MM.1S (cell line): ENCODE measurements at regions not wholly inside any gene's neighbourhood (a gene's known extent, or its start where the extent isn't known, plus 50 kb on each side); places are given as distances from the start of the nearest gene placed in this dataset.

Source experiments
- DNase-seq: peaks from one replicate; pipeline ENCODE4 v3.0.0-alpha.2; 2015
- H2AFZ ChIP-seq: fragments of 300-600 bp; sonication (generic); 2 replicates; pipeline ENCODE4 v1.6.0; 2016; ENCODE audit warnings: antibody characterized with exemption, low read length
- H3F3A ChIP-seq: fragments of 300-600 bp; sonication (generic); 2 replicates; pipeline ENCODE4 v1.6.1; 2016; ENCODE audit warnings: mild to moderate bottlenecking, antibody characterized with exemption, low read length, moderate library complexity, mixed read lengths; ENCODE audit not compliant: insufficient read depth
- H3K27ac ChIP-seq: fragments of 300-600 bp; sonication (generic); 2 replicates; pipeline ENCODE4 v1.5.1; 2016; ENCODE audit warnings: mild to moderate bottlenecking, low read length
- H3K27me3 ChIP-seq: fragments of 300-600 bp; sonication (generic); replicated peaks from 2 replicates; pipeline ENCODE4 v1.6.0; 2016; ENCODE audit warnings: low read length; ENCODE audit not compliant: insufficient read depth
- H3K36me3 ChIP-seq: fragments of 300-600 bp; sonication (generic); replicated peaks from 2 replicates; pipeline ENCODE4 v1.6.1; 2016; ENCODE audit warnings: mild to moderate bottlenecking, low read length, mixed read lengths; ENCODE audit not compliant: insufficient read depth
- H3K4me1 ChIP-seq: fragments of 300-600 bp; sonication (generic); 2 replicates; pipeline ENCODE4 v1.6.1; 2016; ENCODE audit warnings: low read length, mixed read lengths
- H3K4me2 ChIP-seq: fragments of 300-600 bp; sonication (generic); 2 replicates; pipeline ENCODE4 v1.6.0; 2016; ENCODE audit warnings: low read depth, low read length
- H3K4me3 ChIP-seq: fragments of 300-600 bp; sonication (generic); 2 replicates; pipeline ENCODE4 v1.5.1; 2016; ENCODE audit warnings: low read length, mixed read lengths
- H3K79me2 ChIP-seq: fragments of 300-600 bp; sonication (generic); 2 replicates; pipeline ENCODE4 v1.6.1; 2016; ENCODE audit warnings: mixed run types, low read length, mixed read lengths
- H3K9ac ChIP-seq: fragments of 300-600 bp; sonication (generic); 2 replicates; pipeline ENCODE4 v1.6.1; 2016; ENCODE audit warnings: low read length, mixed read lengths
- H3K9me2 ChIP-seq: fragments of 300-600 bp; sonication (generic); replicated peaks from 2 replicates; pipeline ENCODE4 v1.6.1; 2016; ENCODE audit warnings: mild to moderate bottlenecking, low read length, mixed read lengths; ENCODE audit not compliant: insufficient read depth
- H3K9me3 ChIP-seq: fragments of 300-600 bp; sonication (generic); replicated peaks from 2 replicates; pipeline ENCODE4 v1.6.1; 2016; ENCODE audit warnings: mild to moderate bottlenecking, low read length, mixed read lengths; ENCODE audit not compliant: insufficient read depth
- H4K20me1 ChIP-seq: fragments of 300-600 bp; sonication (generic); 2 replicates; pipeline ENCODE4 v1.6.1; 2016; ENCODE audit warnings: mild to moderate bottlenecking, low read length, moderate library complexity, mixed read lengths; ENCODE audit not compliant: insufficient read depth
- EZH2 ChIP-seq: fragments of 300-600 bp; sonication (generic); optimal IDR thresholded peaks from 2 replicates; pipeline ENCODE3; 2017; ENCODE audit warnings: low read depth, mild to moderate bottlenecking, antibody characterized with exemption, low read length, mixed read lengths
- EZH2phosphoT487 ChIP-seq: fragments of 300-600 bp; sonication (generic); IDR thresholded peaks from 2 replicates; pipeline ENCODE4 v1.6.1; 2018; ENCODE audit warnings: antibody characterized with exemption, low read length
- TF ChIP-seq, protein P1 (sequence below): fragments of 300-600 bp; sonication (generic); IDR thresholded peaks from 2 replicates; pipeline ENCODE4 v1.5.1; 2016; ENCODE audit warnings: antibody characterized with exemption, low read length, mixed read lengths

DNA sequence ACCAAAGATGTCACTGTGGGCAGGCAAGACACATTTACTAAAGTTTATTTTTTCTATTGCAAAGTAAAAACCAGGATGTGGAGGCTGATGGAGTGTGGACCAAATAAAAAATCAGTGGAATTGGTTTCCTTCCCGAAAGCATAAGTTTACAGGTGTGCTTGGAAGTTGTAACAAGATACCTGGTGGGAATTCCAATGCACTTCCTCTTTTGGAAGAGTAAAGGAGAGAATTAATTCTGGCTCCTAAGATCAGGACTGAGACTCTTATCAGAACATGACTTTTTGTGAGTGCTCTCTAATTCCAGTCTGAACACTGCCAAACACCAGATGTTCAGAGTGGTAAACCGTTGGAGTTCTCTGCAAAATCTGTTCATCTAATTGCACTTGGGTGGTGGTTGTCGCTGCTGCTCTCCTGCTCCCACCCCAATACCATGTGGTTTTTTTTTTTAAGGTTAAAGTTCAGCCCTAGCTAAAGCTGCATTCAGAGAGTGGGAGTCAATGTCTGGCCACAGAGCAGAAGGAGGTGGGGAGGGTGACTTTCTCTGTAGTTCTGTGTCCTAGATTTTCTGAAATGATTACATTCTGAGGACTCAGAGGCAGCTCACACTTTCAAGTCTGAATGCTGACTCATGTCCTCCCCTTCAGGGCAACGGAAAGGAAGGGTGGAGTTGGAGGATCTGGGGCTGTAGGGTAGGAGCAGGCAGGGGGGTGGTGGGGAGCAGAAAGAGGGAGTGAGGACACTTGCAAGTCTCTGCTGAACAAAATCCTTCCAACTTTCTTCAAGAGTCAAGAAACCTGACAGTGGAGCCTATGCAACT lies 275.8 kb upstream of the PRDM1 start:
- H3K9me3 ChIP-seq = no peaks in the 10 kb centered on the region
- H4K20me1 ChIP-seq = no peaks in the 10 kb centered on the region
- no peaks in the 10 kb centered on the region for H3K27me3 ChIP-seq
- no peak overlapping the region for H3K4me3 ChIP-seq
- H3K4me1 ChIP-seq = peaks cover 21% of the 10 kb centered on the region
- DNase-seq = peak; percentile 73
- H3K36me3 ChIP-seq = no peaks in the 10 kb centered on the region
- H3K27ac ChIP-seq = peak overlapping the region; percentile 39; the same call in 1 of the 2 replicates
- peak overlapping the region; percentile 12; the same call in 1 of the 2 replicates for H2AFZ ChIP-seq
- peak overlapping the region; percentile 1; the same call in 1 of the 2 replicates for H3K9ac ChIP-seq
- H3K79me2 ChIP-seq = no peaks in the 10 kb centered on the region
- peak overlapping the region; percentile 51 for H3K4me2 ChIP-seq
- 0 out of 2 replicates have a peak, but pooled peaks cover 10% of the 10 kb centered on the region for H3F3A ChIP-seq
- no peaks in the 10 kb centered on the region for H3K9me2 ChIP-seq
- TF ChIP-seq EZH2phosphoT487 = no peak
- TF ChIP-seq EZH2 = no peak
- TF ChIP-seq, protein P1, sequence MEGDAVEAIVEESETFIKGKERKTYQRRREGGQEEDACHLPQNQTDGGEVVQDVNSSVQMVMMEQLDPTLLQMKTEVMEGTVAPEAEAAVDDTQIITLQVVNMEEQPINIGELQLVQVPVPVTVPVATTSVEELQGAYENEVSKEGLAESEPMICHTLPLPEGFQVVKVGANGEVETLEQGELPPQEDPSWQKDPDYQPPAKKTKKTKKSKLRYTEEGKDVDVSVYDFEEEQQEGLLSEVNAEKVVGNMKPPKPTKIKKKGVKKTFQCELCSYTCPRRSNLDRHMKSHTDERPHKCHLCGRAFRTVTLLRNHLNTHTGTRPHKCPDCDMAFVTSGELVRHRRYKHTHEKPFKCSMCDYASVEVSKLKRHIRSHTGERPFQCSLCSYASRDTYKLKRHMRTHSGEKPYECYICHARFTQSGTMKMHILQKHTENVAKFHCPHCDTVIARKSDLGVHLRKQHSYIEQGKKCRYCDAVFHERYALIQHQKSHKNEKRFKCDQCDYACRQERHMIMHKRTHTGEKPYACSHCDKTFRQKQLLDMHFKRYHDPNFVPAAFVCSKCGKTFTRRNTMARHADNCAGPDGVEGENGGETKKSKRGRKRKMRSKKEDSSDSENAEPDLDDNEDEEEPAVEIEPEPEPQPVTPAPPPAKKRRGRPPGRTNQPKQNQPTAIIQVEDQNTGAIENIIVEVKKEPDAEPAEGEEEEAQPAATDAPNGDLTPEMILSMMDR = no peak

DNA sequence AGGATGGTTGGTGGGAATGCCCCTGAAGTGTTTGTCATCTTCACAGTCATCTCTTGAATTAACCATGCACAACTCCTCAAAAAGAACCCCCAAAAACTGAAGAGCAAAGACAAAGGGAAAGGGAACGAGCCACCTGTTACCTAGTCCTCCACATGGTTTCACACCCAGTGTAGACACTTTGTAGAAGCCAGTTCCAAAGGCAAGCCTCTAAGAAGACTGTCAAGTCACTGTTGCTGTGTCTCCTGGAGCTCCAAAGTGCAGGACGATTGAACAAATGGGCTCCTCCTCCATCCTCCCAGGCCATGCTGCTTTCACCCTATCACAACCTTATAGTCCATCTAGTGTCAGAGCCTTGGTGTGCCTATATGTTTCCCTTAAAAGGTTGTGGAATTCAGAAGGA lies 277.6 kb upstream of the PRDM1 start:
- Histone ChIP-seq H3K9me3 (no peaks in the 10 kb centered on the region), H3K9ac (no peak overlapping the region), H3K4me1 (peaks cover 21% of the 10 kb centered on the region), H3K27me3 (no peaks in the 10 kb centered on the region), H3K79me2 (no peaks in the 10 kb centered on the region), H3K4me2 (no peak overlapping the region), H3K36me3 (no peaks in the 10 kb centered on the region), H3K9me2 (no peaks in the 10 kb centered on the region), H4K20me1 (no peaks in the 10 kb centered on the region), H3F3A (0 out of 2 replicates have a peak, but pooled peaks cover 10% of the 10 kb centered on the region), H3K27ac (no peak overlapping the region), H3K4me3 (no peak overlapping the region), H2AFZ (no peak overlapping the region)
- TF ChIP-seq EZH2phosphoT487 (no peak), EZH2 (no peak)
- TF ChIP-seq, protein P1 = no peak
- DNase-seq = no peak

DNA sequence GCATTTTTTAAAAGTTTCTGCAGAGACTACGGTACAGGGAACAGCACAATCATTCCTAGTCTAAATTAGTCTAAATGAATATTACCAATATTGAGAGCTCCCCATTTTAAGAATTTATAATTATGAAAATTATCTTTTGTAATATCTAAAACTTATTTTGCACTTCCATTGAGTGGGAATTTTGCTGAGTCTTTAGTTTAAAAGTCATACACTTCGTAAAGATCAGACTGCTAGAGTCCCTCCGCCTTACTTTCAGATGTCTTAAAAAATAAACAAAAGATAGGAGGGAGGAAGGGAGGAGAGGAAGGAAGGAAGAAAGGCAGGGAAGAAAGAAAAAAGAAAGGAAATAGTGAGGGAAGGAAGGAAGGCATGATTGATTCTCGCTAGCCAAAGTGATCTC lies 278.2 kb upstream of the PRDM1 start:
- H3K36me3 ChIP-seq = no peaks in the 10 kb centered on the region
- H3F3A ChIP-seq = 0 out of 2 replicates have a peak, but pooled peaks cover 10% of the 10 kb centered on the region
- DNase-seq = no peak
- no peak overlapping the region for H2AFZ ChIP-seq
- H3K27ac ChIP-seq = no peak overlapping the region
- H3K4me1 ChIP-seq = peaks cover 21% of the 10 kb centered on the region
- no peaks in the 10 kb centered on the region for H4K20me1 ChIP-seq
- no peak overlapping the region for H3K9ac ChIP-seq
- H3K79me2 ChIP-seq = no peaks in the 10 kb centered on the region
- no peak overlapping the region for H3K4me2 ChIP-seq
- H3K9me2 ChIP-seq = no peaks in the 10 kb centered on the region
- H3K27me3 ChIP-seq = no peaks in the 10 kb centered on the region
- no peaks in the 10 kb centered on the region for H3K9me3 ChIP-seq
- no peak overlapping the region for H3K4me3 ChIP-seq
- TF ChIP-seq, protein P1 = no peak
- TF ChIP-seq EZH2phosphoT487 = no peak
- no peak for TF ChIP-seq EZH2
